GM12892 (cell line): ENCODE measurements at regions not wholly inside any gene's neighbourhood (a gene's known extent, or its start where the extent isn't known, plus 50 kb on each side); places are given as distances from the start of the nearest gene placed in this dataset.

Experiments
- POLR2A ChIP-seq: IDR thresholded peaks from 2 replicates; pipeline ENCODE4 v1.6.1; 2011; ENCODE audit warnings: low read depth, low read length, control low read depth
- POLR2AphosphoS5 ChIP-seq: IDR thresholded peaks from 2 replicates; pipeline ENCODE4 v1.6.1; 2011; ENCODE audit warnings: low read depth, low read length, control low read depth
- TAF1 ChIP-seq: IDR thresholded peaks from 2 replicates; pipeline ENCODE4 v1.6.1; 2011; ENCODE audit warnings: low read depth, mild to moderate bottlenecking, control low read depth, low read length, borderline replicate concordance

GRCh38 chrX:10032147-10032546 is 65.0 kb downstream of the CLDN34 start:
- TF ChIP-seq POLR2AphosphoS5 (no peak), POLR2A (no peak), TAF1 (no peak)
